ENCODE measurements at regions not wholly inside any gene's neighbourhood (a gene's known extent, or its start where the extent isn't known, plus 50 kb on each side); places are given as distances from the start of the nearest gene placed in this dataset.

DNA sequence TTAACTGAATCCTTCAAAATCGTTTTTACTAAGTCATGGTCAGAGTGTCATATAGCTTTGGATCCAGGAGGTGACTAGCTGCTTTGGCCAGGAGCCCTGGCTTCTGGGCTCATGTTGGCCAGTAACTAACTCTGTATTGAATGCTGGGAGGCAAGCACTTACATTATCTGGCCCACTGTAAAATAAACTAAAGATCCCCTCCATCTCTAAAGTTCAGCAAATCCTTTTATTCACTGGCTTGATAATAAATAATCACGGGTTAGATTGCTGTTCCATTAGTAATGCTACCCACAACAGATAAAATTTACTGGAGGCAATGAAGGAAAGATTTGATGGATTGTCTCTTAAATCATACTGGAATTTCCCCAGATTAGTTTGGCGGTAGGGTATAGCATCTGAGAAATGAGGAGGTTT is 382.2 kb upstream of the TLE4 start:
- no peak overlapping the region for H3K27ac ChIP-seq
- TF ChIP-seq ZFX (IDR thresholded peaks at IDR 0.05; ENCODE audit: borderline replicate concordance): no peak
- TF ChIP-seq, protein P1, sequence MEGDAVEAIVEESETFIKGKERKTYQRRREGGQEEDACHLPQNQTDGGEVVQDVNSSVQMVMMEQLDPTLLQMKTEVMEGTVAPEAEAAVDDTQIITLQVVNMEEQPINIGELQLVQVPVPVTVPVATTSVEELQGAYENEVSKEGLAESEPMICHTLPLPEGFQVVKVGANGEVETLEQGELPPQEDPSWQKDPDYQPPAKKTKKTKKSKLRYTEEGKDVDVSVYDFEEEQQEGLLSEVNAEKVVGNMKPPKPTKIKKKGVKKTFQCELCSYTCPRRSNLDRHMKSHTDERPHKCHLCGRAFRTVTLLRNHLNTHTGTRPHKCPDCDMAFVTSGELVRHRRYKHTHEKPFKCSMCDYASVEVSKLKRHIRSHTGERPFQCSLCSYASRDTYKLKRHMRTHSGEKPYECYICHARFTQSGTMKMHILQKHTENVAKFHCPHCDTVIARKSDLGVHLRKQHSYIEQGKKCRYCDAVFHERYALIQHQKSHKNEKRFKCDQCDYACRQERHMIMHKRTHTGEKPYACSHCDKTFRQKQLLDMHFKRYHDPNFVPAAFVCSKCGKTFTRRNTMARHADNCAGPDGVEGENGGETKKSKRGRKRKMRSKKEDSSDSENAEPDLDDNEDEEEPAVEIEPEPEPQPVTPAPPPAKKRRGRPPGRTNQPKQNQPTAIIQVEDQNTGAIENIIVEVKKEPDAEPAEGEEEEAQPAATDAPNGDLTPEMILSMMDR (IDR thresholded peaks at IDR 0.05): no peak

DNA sequence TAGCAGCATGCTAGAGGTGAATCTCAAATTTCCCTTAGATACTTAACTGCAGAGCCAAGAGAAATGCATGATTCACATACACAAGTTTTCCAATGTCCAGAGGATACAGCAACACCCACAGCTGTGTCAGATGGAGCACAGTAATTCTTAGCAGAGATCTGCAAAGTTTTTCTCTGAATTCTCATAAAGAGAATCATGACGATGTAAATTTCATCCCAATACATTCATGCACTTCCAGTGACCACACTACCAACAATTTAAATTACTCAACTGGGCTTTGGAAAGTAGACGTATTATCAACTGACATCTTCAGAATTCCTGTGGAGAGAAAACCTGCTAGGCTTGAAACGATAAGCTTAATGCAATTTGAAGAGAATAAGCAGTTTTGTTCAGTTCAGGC is 378.8 kb upstream of the TLE4 start:
- H3K27ac ChIP-seq: no peak overlapping the region

DNA sequence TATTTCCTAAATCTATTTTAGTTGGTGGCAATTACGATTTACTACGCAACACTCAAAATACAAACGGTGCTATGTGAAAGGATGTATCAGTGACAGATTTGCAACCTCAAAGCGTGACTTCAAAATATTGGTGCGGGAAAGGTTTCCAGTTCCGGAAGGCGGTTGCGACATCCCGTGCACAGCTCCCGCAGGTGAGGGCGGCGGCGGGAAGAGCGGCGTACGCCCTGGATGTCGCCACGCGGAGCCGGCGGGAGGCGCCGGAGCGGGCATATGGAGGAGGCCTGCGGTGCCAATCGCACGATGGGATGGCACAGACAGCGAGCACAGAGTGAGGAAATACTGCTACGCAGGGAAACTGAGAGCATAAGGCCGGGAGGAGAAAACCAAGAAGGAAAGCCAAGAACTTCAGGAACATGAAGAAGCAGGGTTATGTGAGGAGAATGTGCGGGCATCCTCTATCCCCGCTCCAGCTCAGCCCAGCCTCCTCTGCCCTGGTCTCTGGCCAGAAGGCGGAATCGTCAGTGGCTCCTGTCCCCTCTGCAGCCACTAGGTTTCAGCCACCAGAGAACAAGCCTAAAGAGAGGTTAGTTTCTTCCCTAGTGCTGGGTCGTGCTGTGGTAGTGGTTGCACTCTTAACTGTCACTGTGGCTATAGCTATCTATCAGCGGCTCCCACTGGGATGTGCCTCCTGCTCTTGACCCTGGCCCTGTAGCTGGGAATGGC is 378.1 kb upstream of the TLE4 start:
- no peak overlapping the region for H3K27ac ChIP-seq
- TF ChIP-seq ZFX (IDR thresholded peaks at IDR 0.05; ENCODE audit: borderline replicate concordance): no peak

More for the DNA sequence above, 378.8 kb upstream of the TLE4 start:
- TF ChIP-seq, protein P1 (IDR thresholded peaks at IDR 0.05): no peak
- no peak for TF ChIP-seq ZFX (IDR thresholded peaks at IDR 0.05; ENCODE audit: borderline replicate concordance)

GRCh38 chr9:79195879-79196278 is 375.9 kb upstream of the TLE4 start:
- TF ChIP-seq, protein P1 (IDR thresholded peaks at IDR 0.05): no peak
- TF ChIP-seq ZFX (IDR thresholded peaks at IDR 0.05; ENCODE audit: borderline replicate concordance): no peak
- no peak overlapping the region for H3K27ac ChIP-seq

DNA sequence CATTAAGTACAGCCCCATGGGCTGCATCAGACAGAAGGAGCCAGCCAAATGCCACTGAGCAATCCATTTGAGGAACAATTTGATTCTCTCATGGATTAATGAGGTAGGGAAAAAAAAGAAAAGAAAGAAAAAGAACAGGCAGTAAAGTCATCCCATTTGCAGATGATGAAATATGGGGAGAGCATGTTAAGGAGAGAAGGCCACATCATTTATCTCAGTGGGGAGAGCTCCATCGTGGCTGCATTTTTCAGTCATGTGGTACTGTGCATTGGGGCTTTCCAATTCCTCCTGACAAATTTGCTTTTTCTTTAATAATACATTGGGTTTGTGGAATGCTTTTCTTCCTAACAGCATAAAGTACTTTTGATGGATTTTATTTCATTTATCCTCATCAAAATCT is 375.2 kb upstream of the TLE4 start:
- TF ChIP-seq, protein P1 (IDR thresholded peaks at IDR 0.05): no peak
- TF ChIP-seq ZFX (IDR thresholded peaks at IDR 0.05; ENCODE audit: borderline replicate concordance): no peak

GRCh38 chr9:79200336-79200735 is 371.4 kb upstream of the TLE4 start:
- TF ChIP-seq, protein P1 (IDR thresholded peaks at IDR 0.05): no peak
- TF ChIP-seq ZFX (IDR thresholded peaks at IDR 0.05; ENCODE audit: borderline replicate concordance): no peak
- H3K27ac ChIP-seq: no peak overlapping the region

More for the DNA sequence above, 375.2 kb upstream of the TLE4 start:
- H3K27ac ChIP-seq: no peak overlapping the region

GRCh38 chr9:79201636-79202035 is 370.1 kb upstream of the TLE4 start:
- no peak overlapping the region for H3K27ac ChIP-seq
- TF ChIP-seq, protein P1 (IDR thresholded peaks at IDR 0.05): no peak
- TF ChIP-seq ZFX (IDR thresholded peaks at IDR 0.05; ENCODE audit: borderline replicate concordance): no peak

Measured in 22Rv1 (cell line).